ENCODE measurements at regions not wholly inside any gene's neighbourhood (a gene's known extent, or its start where the extent isn't known, plus 50 kb on each side); places are given as distances from the start of the nearest gene placed in this dataset.

DNA sequence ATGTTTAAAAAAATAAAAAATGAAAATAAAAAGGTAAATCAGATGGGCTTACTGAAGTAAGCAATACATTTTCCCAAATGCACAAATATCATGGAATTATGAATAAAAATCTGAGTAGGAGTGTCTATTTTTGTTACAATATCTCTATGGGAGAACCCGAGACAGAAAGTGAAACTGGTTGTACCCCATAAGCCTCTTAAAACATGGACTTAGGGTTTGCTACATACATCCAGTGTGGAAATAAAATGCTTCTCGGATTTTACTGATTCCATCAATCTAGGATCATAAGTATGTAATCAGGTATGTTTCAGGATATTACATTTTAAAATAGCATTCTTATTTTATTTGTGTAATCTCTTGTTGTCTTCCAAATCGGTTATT is 177.8 kb upstream of the CDIN1 start:
- H2BK20ac ChIP-seq (ENCODE audit: low read depth, low read length, poor library complexity, severe bottlenecking), result no peak overlapping the region
- H3K36me3 Mint-ChIP-seq (ENCODE audit: insufficient read depth in 1 of 3, low read depth in 3 of 3), result no peaks in the 10 kb centered on the region
- no peak overlapping the region for H3K4ac ChIP-seq (ENCODE audit: low read depth, low read length)
- H3K23me2 ChIP-seq (ENCODE audit: insufficient read length, low read depth, low read length, poor library complexity, severe bottlenecking), result no peaks in the 10 kb centered on the region
- H2BK12ac ChIP-seq (ENCODE audit: insufficient read length, low read depth, low read length), result no peak overlapping the region
- no peak overlapping the region for H3T11ph ChIP-seq (ENCODE audit: low read length)
- H4K20me1 ChIP-seq (ENCODE audit: control insufficient read depth, insufficient read depth, insufficient read length), result no peaks in the 10 kb centered on the region
- H2BK15ac ChIP-seq (ENCODE audit: low read depth, low read length), result no peak overlapping the region
- H3K27ac Mint-ChIP-seq, result no peak overlapping the region
- H3K4me1 Mint-ChIP-seq, result peaks cover 29 to 33% of the 10 kb centered on the region in 2 experiments
- H3K9me3 Mint-ChIP-seq, result no peaks in the 10 kb centered on the region
- no peak overlapping the region for H4K91ac ChIP-seq (ENCODE audit: insufficient read length, low read depth, low read length)
- H4K5ac ChIP-seq (ENCODE audit: insufficient read length, low read depth, low read length), result no peak overlapping the region
- no peak overlapping the region for H3K27ac ChIP-seq (ENCODE audit: insufficient read length, low read depth, low read length)
- no peak overlapping the region for H3K23ac ChIP-seq (ENCODE audit: insufficient read length, low read depth, low read length)
- H3K4me3 Mint-ChIP-seq, result no peak overlapping the region
- no peaks in the 10 kb centered on the region; the same call in 1 of the 2 replicates for H3K27me3 Mint-ChIP-seq (ENCODE audit: low read depth)
- no peaks in the 10 kb centered on the region for H3K79me2 ChIP-seq (ENCODE audit: insufficient read depth, low read length)
- WGBS (ENCODE audit: extremely low coverage, insufficient read length, low lambda C conversion rate), result no CpG with 5 or more reads among the region's 3 CpGs
- DNase-seq, result no peak
- H2AK5ac ChIP-seq (ENCODE audit: insufficient read length, low read length), result no peak overlapping the region
- H3K9ac ChIP-seq (ENCODE audit: extremely low read depth, insufficient read length, low read length), result no peak overlapping the region
- no peak for TF ChIP-seq CTCF (conservative IDR thresholded peaks at IDR 0.05)
- no peak overlapping the region for H4K8ac ChIP-seq (replicated peaks; ENCODE audit: insufficient read length, low read depth, low read length)
- H3K4me1 ChIP-seq (ENCODE audit: insufficient read depth, low read length), result peaks cover 2% of the 10 kb centered on the region; the same call in 1 of the 2 replicates
- no peaks in the 10 kb centered on the region for H3K9me3 ChIP-seq (ENCODE audit: control insufficient read depth, low read depth, low read length)
- no peak overlapping the region for H3K14ac ChIP-seq (ENCODE audit: insufficient read depth, low read length)
- no peaks in the 10 kb centered on the region for H3K79me1 ChIP-seq (ENCODE audit: insufficient read depth, low read depth, low read length, poor library complexity, severe bottlenecking)
- H2AFZ ChIP-seq (ENCODE audit: low read length), result no peak overlapping the region
- no peak overlapping the region for H2BK5ac ChIP-seq (ENCODE audit: insufficient read length, low read length)
- H3K56ac ChIP-seq (ENCODE audit: insufficient read length, low read depth, low read length), result no peak overlapping the region
- H3K27me3 ChIP-seq (ENCODE audit: insufficient read depth, low read length), result no peaks in the 10 kb centered on the region
- H3K4me2 ChIP-seq (ENCODE audit: insufficient read depth, insufficient read length, low read length), result no peak overlapping the region
- H2BK120ac ChIP-seq (ENCODE audit: low read depth, low read length, poor library complexity, severe bottlenecking), result no peak overlapping the region
- no peak overlapping the region for H3K18ac ChIP-seq (ENCODE audit: insufficient read length, low read depth, low read length)

Data from H9 (cell line).